HEK293 (cell line): ENCODE measurements at regions not wholly inside any gene's neighbourhood (a gene's known extent, or its start where the extent isn't known, plus 50 kb on each side); places are given as distances from the start of the nearest gene placed in this dataset.

Experiments
- BCL11A ChIP-seq: fragments of 450-650 bp; formaldehyde crosslinking; IDR thresholded peaks from 2 replicates; pipeline ENCODE4 v1.5.1; 2016; ENCODE audit warnings: low read depth, missing biosample characterization, missing genetic modification characterization
- GLIS2 ChIP-seq: fragments of 450-650 bp; formaldehyde crosslinking; IDR thresholded peaks from 2 replicates; pipeline ENCODE4 v1.5.1; 2016; ENCODE audit warnings: missing biosample characterization, missing genetic modification characterization
- KLF16 ChIP-seq: fragments of 450-650 bp; formaldehyde crosslinking; IDR thresholded peaks from 2 replicates; pipeline ENCODE4 v1.5.1; 2017; ENCODE audit warnings: missing biosample characterization, missing genetic modification characterization
- SALL2 ChIP-seq: fragments of 450-650 bp; formaldehyde crosslinking; IDR thresholded peaks from 2 replicates; pipeline ENCODE4 v1.5.0; 2017; ENCODE audit warnings: missing biosample characterization, mild to moderate bottlenecking, missing genetic modification characterization, borderline replicate concordance
- TCF7L2 ChIP-seq: IDR thresholded peaks from 2 replicates; pipeline ENCODE4 v1.6.1; 2011; ENCODE audit warnings: low read depth, mild to moderate bottlenecking, inconsistent platforms, low read length, moderate library complexity, borderline replicate concordance
- WT1 ChIP-seq: fragments of 450-650 bp; formaldehyde crosslinking; IDR thresholded peaks from 2 replicates; pipeline ENCODE4 v1.5.1; 2016; ENCODE audit warnings: missing biosample characterization, missing genetic modification characterization
- YY2 ChIP-seq: fragments of 450-650 bp; formaldehyde crosslinking; IDR thresholded peaks from 2 replicates; pipeline ENCODE4 v1.5.1; 2016; ENCODE audit warnings: missing biosample characterization, missing genetic modification characterization
- ZBTB20 ChIP-seq: fragments of 450-650 bp; formaldehyde crosslinking; IDR thresholded peaks from 2 replicates; pipeline ENCODE4 v1.5.1; 2016; ENCODE audit warnings: missing biosample characterization, missing genetic modification characterization
- ZBTB21 ChIP-seq: fragments of 450-650 bp; formaldehyde crosslinking; IDR thresholded peaks from 2 replicates; pipeline ENCODE4 v1.5.1; 2017; ENCODE audit warnings: missing biosample characterization, missing genetic modification characterization
- ZEB2 ChIP-seq: fragments of 450-650 bp; formaldehyde crosslinking; IDR thresholded peaks from 2 replicates; pipeline ENCODE4 v1.5.1; 2016; ENCODE audit warnings: missing biosample characterization, missing genetic modification characterization
- ZNF138 ChIP-seq: fragments of 450-650 bp; formaldehyde crosslinking; IDR thresholded peaks from 2 replicates; pipeline ENCODE4 v1.5.1; 2016; ENCODE audit warnings: missing biosample characterization, missing genetic modification characterization, borderline replicate concordance
- ZNF155 ChIP-seq: fragments of 450-650 bp; formaldehyde crosslinking; IDR thresholded peaks from 2 replicates; pipeline ENCODE4 v1.5.1; 2016; ENCODE audit warnings: missing biosample characterization, missing genetic modification characterization
- ZNF157 ChIP-seq: fragments of 450-650 bp; formaldehyde crosslinking; IDR thresholded peaks from 2 replicates; pipeline ENCODE4 v1.5.1; 2016; ENCODE audit warnings: missing biosample characterization, missing genetic modification characterization
- ZNF19 ChIP-seq: fragments of 450-650 bp; formaldehyde crosslinking; IDR thresholded peaks from 2 replicates; pipeline ENCODE4; 2016; ENCODE audit warnings: missing biosample characterization, missing genetic modification characterization, low read depth
- ZNF302 ChIP-seq: fragments of 450-650 bp; formaldehyde crosslinking; IDR thresholded peaks from 2 replicates; pipeline ENCODE4 v1.5.1; 2016; ENCODE audit warnings: missing biosample characterization, missing genetic modification characterization, low read depth
- ZNF48 ChIP-seq: fragments of 450-650 bp; formaldehyde crosslinking; IDR thresholded peaks from 2 replicates; pipeline ENCODE4 v1.5.1; 2016; ENCODE audit warnings: missing biosample characterization, missing genetic modification characterization
- ZNF629 ChIP-seq: fragments of 450-650 bp; formaldehyde crosslinking; IDR thresholded peaks from 2 replicates; pipeline ENCODE4 v1.5.1; 2017; ENCODE audit warnings: missing biosample characterization, missing genetic modification characterization
- ZNF658 ChIP-seq: fragments of 450-650 bp; formaldehyde crosslinking; IDR thresholded peaks from 2 replicates; pipeline ENCODE4; 2016; ENCODE audit warnings: missing biosample characterization, missing genetic modification characterization
- ZNF664 ChIP-seq: fragments of 450-650 bp; formaldehyde crosslinking; IDR thresholded peaks from 2 replicates; pipeline ENCODE4 v1.5.1; 2016; ENCODE audit warnings: missing biosample characterization, missing genetic modification characterization
- ZNF776 ChIP-seq: fragments of 450-650 bp; formaldehyde crosslinking; IDR thresholded peaks from 2 replicates; pipeline ENCODE4 v1.5.0; 2017; ENCODE audit warnings: missing biosample characterization, missing genetic modification characterization, borderline replicate concordance
- ZNF843 ChIP-seq: fragments of 450-650 bp; formaldehyde crosslinking; IDR thresholded peaks from 2 replicates; pipeline ENCODE4 v1.5.1; 2016; ENCODE audit warnings: missing biosample characterization, missing genetic modification characterization
- ZSCAN23 ChIP-seq: fragments of 450-650 bp; formaldehyde crosslinking; IDR thresholded peaks from 2 replicates; pipeline ENCODE4 v1.5.1; 2016; ENCODE audit warnings: missing biosample characterization, missing genetic modification characterization
- TF ChIP-seq, protein P1 (sequence below): fragments of 450-650 bp; formaldehyde crosslinking; IDR thresholded peaks from 2 replicates; pipeline ENCODE4 v1.5.1; 2016; ENCODE audit warnings: missing biosample characterization, missing genetic modification characterization, borderline replicate concordance
- TF ChIP-seq, protein P2 (sequence below): fragments of 450-650 bp; IDR thresholded peaks from 2 replicates; pipeline ENCODE4 v1.5.1; 2018; ENCODE audit warnings: missing biosample characterization, missing genetic modification characterization
- TF ChIP-seq, protein P3 (sequence below): fragments of 450-650 bp; formaldehyde crosslinking; IDR thresholded peaks from 2 replicates; pipeline ENCODE4 v1.5.1; 2017; ENCODE audit warnings: missing biosample characterization, missing genetic modification characterization
- TF ChIP-seq, protein P4 (sequence below): fragments of 450-650 bp; formaldehyde crosslinking; IDR thresholded peaks from 2 replicates; pipeline ENCODE4 v1.5.1; 2016; ENCODE audit warnings: missing biosample characterization, missing genetic modification characterization, low read depth
- TF ChIP-seq, protein P5 (sequence below): fragments of 450-650 bp; formaldehyde crosslinking; IDR thresholded peaks from 2 replicates; pipeline ENCODE4 v1.5.1; 2016; ENCODE audit warnings: missing biosample characterization, missing genetic modification characterization, borderline replicate concordance
- TF ChIP-seq, protein P6 (sequence below): fragments of 450-650 bp; formaldehyde crosslinking; IDR thresholded peaks from 2 replicates; pipeline ENCODE4 v1.5.1; 2016; ENCODE audit warnings: missing biosample characterization, missing genetic modification characterization

DNA sequence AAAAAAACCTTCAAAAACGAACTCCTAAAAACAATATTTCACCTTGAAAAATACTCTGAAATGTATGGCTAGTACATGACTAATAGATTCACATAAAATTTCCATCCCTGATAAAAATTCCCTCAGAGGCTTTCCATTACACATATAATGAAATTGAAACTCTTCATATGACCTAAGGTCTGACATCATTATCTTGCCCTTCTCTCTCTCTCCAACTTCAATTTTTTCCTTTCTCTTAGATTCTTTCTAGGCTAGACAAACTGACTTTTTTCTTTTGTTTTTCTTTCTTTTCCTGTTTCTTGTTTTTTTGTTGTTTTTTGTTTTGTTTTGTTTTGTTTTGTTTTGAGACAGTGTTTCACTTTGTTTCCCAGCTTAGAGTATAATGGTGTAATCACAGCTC, 1220.5 kb downstream of the ROBO2 start (continued):
- TF ChIP-seq ZNF629 (tag by site-specific recombination), result peak; percentile 57
- TF ChIP-seq ZNF48, result no peak
- TF ChIP-seq, protein P1, sequence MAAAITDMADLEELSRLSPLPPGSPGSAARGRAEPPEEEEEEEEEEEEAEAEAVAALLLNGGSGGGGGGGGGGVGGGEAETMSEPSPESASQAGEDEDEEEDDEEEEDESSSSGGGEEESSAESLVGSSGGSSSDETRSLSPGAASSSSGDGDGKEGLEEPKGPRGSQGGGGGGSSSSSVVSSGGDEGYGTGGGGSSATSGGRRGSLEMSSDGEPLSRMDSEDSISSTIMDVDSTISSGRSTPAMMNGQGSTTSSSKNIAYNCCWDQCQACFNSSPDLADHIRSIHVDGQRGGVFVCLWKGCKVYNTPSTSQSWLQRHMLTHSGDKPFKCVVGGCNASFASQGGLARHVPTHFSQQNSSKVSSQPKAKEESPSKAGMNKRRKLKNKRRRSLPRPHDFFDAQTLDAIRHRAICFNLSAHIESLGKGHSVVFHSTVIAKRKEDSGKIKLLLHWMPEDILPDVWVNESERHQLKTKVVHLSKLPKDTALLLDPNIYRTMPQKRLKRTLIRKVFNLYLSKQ (tag by site-specific recombination), result no peak
- TF ChIP-seq, protein P2, sequence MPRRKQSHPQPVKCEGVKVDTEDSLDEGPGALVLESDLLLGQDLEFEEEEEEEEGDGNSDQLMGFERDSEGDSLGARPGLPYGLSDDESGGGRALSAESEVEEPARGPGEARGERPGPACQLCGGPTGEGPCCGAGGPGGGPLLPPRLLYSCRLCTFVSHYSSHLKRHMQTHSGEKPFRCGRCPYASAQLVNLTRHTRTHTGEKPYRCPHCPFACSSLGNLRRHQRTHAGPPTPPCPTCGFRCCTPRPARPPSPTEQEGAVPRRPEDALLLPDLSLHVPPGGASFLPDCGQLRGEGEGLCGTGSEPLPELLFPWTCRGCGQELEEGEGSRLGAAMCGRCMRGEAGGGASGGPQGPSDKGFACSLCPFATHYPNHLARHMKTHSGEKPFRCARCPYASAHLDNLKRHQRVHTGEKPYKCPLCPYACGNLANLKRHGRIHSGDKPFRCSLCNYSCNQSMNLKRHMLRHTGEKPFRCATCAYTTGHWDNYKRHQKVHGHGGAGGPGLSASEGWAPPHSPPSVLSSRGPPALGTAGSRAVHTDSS, result no peak
- TF ChIP-seq ZSCAN23, result no peak
- TF ChIP-seq, protein P3, sequence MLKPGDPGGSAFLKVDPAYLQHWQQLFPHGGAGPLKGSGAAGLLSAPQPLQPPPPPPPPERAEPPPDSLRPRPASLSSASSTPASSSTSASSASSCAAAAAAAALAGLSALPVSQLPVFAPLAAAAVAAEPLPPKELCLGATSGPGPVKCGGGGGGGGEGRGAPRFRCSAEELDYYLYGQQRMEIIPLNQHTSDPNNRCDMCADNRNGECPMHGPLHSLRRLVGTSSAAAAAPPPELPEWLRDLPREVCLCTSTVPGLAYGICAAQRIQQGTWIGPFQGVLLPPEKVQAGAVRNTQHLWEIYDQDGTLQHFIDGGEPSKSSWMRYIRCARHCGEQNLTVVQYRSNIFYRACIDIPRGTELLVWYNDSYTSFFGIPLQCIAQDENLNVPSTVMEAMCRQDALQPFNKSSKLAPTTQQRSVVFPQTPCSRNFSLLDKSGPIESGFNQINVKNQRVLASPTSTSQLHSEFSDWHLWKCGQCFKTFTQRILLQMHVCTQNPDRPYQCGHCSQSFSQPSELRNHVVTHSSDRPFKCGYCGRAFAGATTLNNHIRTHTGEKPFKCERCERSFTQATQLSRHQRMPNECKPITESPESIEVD (tag by site-specific recombination), result no peak
- TF ChIP-seq ZNF664 (tag by site-specific recombination), result no peak
- 0 out of 2 replicates have a peak, but pooled peaks have one; percentile 29 for TF ChIP-seq KLF16 (tag by site-specific recombination)
- TF ChIP-seq SALL2, result no peak
- TF ChIP-seq GLIS2 (tag by site-specific recombination), result no peak
- no peak for TF ChIP-seq ZNF658
- TF ChIP-seq ZNF138, result no peak
- no peak for TF ChIP-seq ZNF157 (tag by site-specific recombination)
- no peak for TF ChIP-seq ZBTB20 (tag by site-specific recombination)
- no peak for TF ChIP-seq TCF7L2
- no peak for TF ChIP-seq YY2 (tag by site-specific recombination)
- no peak for TF ChIP-seq ZEB2 (tag by site-specific recombination)
- TF ChIP-seq ZNF843 (tag by site-specific recombination), result no peak
- TF ChIP-seq BCL11A, result no peak
- TF ChIP-seq ZNF776 (tag by site-specific recombination), result no peak
- TF ChIP-seq ZNF155 (tag by site-specific recombination), result no peak
- TF ChIP-seq ZNF19 (tag by site-specific recombination), result no peak
- TF ChIP-seq ZNF302 (tag by site-specific recombination), result no peak
- TF ChIP-seq, protein P4, sequence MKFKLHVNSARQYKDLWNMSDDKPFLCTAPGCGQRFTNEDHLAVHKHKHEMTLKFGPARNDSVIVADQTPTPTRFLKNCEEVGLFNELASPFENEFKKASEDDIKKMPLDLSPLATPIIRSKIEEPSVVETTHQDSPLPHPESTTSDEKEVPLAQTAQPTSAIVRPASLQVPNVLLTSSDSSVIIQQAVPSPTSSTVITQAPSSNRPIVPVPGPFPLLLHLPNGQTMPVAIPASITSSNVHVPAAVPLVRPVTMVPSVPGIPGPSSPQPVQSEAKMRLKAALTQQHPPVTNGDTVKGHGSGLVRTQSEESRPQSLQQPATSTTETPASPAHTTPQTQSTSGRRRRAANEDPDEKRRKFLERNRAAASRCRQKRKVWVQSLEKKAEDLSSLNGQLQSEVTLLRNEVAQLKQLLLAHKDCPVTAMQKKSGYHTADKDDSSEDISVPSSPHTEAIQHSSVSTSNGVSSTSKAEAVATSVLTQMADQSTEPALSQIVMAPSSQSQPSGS (tag by site-specific recombination), result peak; percentile 46; the same call in 1 of the 2 replicates
- TF ChIP-seq ZBTB21 (tag by site-specific recombination), result peak; percentile 77
- peak; percentile 31; the same call in 1 of the 2 replicates for TF ChIP-seq WT1 (tag by site-specific recombination)
- TF ChIP-seq, protein P5, sequence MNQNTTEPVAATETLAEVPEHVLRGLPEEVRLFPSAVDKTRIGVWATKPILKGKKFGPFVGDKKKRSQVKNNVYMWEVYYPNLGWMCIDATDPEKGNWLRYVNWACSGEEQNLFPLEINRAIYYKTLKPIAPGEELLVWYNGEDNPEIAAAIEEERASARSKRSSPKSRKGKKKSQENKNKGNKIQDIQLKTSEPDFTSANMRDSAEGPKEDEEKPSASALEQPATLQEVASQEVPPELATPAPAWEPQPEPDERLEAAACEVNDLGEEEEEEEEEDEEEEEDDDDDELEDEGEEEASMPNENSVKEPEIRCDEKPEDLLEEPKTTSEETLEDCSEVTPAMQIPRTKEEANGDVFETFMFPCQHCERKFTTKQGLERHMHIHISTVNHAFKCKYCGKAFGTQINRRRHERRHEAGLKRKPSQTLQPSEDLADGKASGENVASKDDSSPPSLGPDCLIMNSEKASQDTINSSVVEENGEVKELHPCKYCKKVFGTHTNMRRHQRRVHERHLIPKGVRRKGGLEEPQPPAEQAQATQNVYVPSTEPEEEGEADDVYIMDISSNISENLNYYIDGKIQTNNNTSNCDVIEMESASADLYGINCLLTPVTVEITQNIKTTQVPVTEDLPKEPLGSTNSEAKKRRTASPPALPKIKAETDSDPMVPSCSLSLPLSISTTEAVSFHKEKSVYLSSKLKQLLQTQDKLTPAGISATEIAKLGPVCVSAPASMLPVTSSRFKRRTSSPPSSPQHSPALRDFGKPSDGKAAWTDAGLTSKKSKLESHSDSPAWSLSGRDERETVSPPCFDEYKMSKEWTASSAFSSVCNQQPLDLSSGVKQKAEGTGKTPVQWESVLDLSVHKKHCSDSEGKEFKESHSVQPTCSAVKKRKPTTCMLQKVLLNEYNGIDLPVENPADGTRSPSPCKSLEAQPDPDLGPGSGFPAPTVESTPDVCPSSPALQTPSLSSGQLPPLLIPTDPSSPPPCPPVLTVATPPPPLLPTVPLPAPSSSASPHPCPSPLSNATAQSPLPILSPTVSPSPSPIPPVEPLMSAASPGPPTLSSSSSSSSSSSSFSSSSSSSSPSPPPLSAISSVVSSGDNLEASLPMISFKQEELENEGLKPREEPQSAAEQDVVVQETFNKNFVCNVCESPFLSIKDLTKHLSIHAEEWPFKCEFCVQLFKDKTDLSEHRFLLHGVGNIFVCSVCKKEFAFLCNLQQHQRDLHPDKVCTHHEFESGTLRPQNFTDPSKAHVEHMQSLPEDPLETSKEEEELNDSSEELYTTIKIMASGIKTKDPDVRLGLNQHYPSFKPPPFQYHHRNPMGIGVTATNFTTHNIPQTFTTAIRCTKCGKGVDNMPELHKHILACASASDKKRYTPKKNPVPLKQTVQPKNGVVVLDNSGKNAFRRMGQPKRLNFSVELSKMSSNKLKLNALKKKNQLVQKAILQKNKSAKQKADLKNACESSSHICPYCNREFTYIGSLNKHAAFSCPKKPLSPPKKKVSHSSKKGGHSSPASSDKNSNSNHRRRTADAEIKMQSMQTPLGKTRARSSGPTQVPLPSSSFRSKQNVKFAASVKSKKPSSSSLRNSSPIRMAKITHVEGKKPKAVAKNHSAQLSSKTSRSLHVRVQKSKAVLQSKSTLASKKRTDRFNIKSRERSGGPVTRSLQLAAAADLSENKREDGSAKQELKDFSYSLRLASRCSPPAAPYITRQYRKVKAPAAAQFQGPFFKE (tag by site-specific recombination), result no peak
- TF ChIP-seq, protein P6, sequence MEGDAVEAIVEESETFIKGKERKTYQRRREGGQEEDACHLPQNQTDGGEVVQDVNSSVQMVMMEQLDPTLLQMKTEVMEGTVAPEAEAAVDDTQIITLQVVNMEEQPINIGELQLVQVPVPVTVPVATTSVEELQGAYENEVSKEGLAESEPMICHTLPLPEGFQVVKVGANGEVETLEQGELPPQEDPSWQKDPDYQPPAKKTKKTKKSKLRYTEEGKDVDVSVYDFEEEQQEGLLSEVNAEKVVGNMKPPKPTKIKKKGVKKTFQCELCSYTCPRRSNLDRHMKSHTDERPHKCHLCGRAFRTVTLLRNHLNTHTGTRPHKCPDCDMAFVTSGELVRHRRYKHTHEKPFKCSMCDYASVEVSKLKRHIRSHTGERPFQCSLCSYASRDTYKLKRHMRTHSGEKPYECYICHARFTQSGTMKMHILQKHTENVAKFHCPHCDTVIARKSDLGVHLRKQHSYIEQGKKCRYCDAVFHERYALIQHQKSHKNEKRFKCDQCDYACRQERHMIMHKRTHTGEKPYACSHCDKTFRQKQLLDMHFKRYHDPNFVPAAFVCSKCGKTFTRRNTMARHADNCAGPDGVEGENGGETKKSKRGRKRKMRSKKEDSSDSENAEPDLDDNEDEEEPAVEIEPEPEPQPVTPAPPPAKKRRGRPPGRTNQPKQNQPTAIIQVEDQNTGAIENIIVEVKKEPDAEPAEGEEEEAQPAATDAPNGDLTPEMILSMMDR, result no peak
